ENCODE measurements at regions not wholly inside any gene's neighbourhood (a gene's known extent, or its start where the extent isn't known, plus 50 kb on each side); places are given as distances from the start of the nearest gene placed in this dataset.

- H3K27me3 ChIP-seq: peaks cover 26% of the 10 kb centered on the region
- WGBS: 58% methylated on average over 11 of the region's 17 CpGs
- no peaks in the 10 kb centered on the region for H3K4me1 ChIP-seq
Observed at GRCh38 chr12:113569806-113570205, 98.1 kb upstream of the LHX5 start.

GRCh38 chr12:113568021-113568420 lies 96.3 kb upstream of the LHX5 start:
- Histone ChIP-seq H3K4me1 (no peaks in the 10 kb centered on the region), H3K9me3 (no peaks in the 10 kb centered on the region), H3K4me3 (no peak overlapping the region), H3K27ac (no peak overlapping the region), H3K36me3 (no peaks in the 10 kb centered on the region), H3K27me3 (peaks cover 30% of the 10 kb centered on the region)
- WGBS: 88% methylated on average over 2 of the region's 2 CpGs
- DNase-seq (ENCODE audit: low spot score in 2 of 2): no peak
- no peak for TF ChIP-seq POLR2A (IDR thresholded peaks at IDR 0.05)
- no peak for TF ChIP-seq CTCF (IDR thresholded peaks at IDR 0.05)
- TF ChIP-seq EP300 (IDR thresholded peaks at IDR 0.05): no peak
- TF ChIP-seq POLR2AphosphoS5 (IDR thresholded peaks at IDR 0.05): no peak

More at GRCh38 chr12:113569806-113570205, 98.1 kb upstream of the LHX5 start:
- TF ChIP-seq POLR2AphosphoS5 (IDR thresholded peaks at IDR 0.05) (no peak), POLR2A (IDR thresholded peaks at IDR 0.05) (no peak), EP300 (IDR thresholded peaks at IDR 0.05) (no peak), CTCF (IDR thresholded peaks at IDR 0.05) (no peak)
- no peak for DNase-seq (ENCODE audit: low spot score in 2 of 2)
- H3K36me3 ChIP-seq: no peaks in the 10 kb centered on the region
- no peaks in the 10 kb centered on the region for H3K9me3 ChIP-seq
- no peak overlapping the region for H3K4me3 ChIP-seq
- no peak overlapping the region for H3K27ac ChIP-seq

- 54% methylated on average over 8 of the region's 8 CpGs for WGBS
Observed at GRCh38 chr12:113565368-113565767, 93.7 kb upstream of the LHX5 start.

GRCh38 chr12:113561068-113561780 lies 89.6 kb upstream of the LHX5 start:
- H3K9me3 ChIP-seq: no peaks in the 10 kb centered on the region
- H3K27ac ChIP-seq: no peak overlapping the region
- no peaks in the 10 kb centered on the region for H3K4me1 ChIP-seq
- 59% methylated on average over 18 of the region's 18 CpGs for WGBS
- no peak for TF ChIP-seq POLR2AphosphoS5 (IDR thresholded peaks at IDR 0.05)
- TF ChIP-seq CTCF (IDR thresholded peaks at IDR 0.05): no peak
- TF ChIP-seq POLR2A (IDR thresholded peaks at IDR 0.05): no peak
- no peak for TF ChIP-seq EP300 (IDR thresholded peaks at IDR 0.05)
- DNase-seq (ENCODE audit: low spot score in 2 of 2): no peak
- H3K36me3 ChIP-seq: no peaks in the 10 kb centered on the region
- no peak overlapping the region for H3K4me3 ChIP-seq
- H3K27me3 ChIP-seq: peaks cover 40% of the 10 kb centered on the region

More at GRCh38 chr12:113565368-113565767, 93.7 kb upstream of the LHX5 start:
- TF ChIP-seq POLR2A (IDR thresholded peaks at IDR 0.05) (no peak), EP300 (IDR thresholded peaks at IDR 0.05) (no peak), POLR2AphosphoS5 (IDR thresholded peaks at IDR 0.05) (no peak), CTCF (IDR thresholded peaks at IDR 0.05) (no peak)
- no peaks in the 10 kb centered on the region for H3K4me1 ChIP-seq
- no peak overlapping the region for H3K27ac ChIP-seq
- no peaks in the 10 kb centered on the region for H3K9me3 ChIP-seq
- no peak for DNase-seq (ENCODE audit: low spot score in 2 of 2)
- peaks cover 39% of the 10 kb centered on the region for H3K27me3 ChIP-seq
- H3K4me3 ChIP-seq: no peak overlapping the region
- H3K36me3 ChIP-seq: no peaks in the 10 kb centered on the region

- H3K27ac ChIP-seq: no peak overlapping the region
- H3K27me3 ChIP-seq: peaks cover 34% of the 10 kb centered on the region
- H3K4me1 ChIP-seq: no peaks in the 10 kb centered on the region
- 93% methylated on average over 2 of the region's 2 CpGs for WGBS
- no peak for DNase-seq (ENCODE audit: low spot score in 2 of 2)
- no peaks in the 10 kb centered on the region for H3K36me3 ChIP-seq
- H3K9me3 ChIP-seq: no peaks in the 10 kb centered on the region
- TF ChIP-seq POLR2AphosphoS5 (IDR thresholded peaks at IDR 0.05) (no peak), CTCF (IDR thresholded peaks at IDR 0.05) (no peak), EP300 (IDR thresholded peaks at IDR 0.05) (no peak)
- H3K4me3 ChIP-seq: no peak overlapping the region
Observed at GRCh38 chr12:113559466-113559865, 87.8 kb upstream of the LHX5 start.
